Tongue (tissue), 1 donor: ENCODE measurements at regions not wholly inside any gene's neighbourhood (a gene's known extent, or its start where the extent isn't known, plus 50 kb on each side); places are given as distances from the start of the nearest gene placed in this dataset.

Experiments
- DNase-seq: peaks from one replicate; pipeline ENCODE4 v3.0.0-alpha.2; 2015

GRCh38 chr7:67764289-67764688 is 767.7 kb downstream of the TYW1 start:
- no peak for DNase-seq

GRCh38 chr7:67765481-67766175 is 769.0 kb downstream of the TYW1 start:
- no peak for DNase-seq

- no peak for DNase-seq
Measured at GRCh38 chr7:67766906-67767410, 770.3 kb downstream of the TYW1 start.

- DNase-seq, result no peak
Measured at GRCh38 chr7:67771846-67772605, 775.4 kb downstream of the TYW1 start.

- DNase-seq, result no peak
Measured at GRCh38 chr7:67773081-67773480, 776.4 kb downstream of the TYW1 start.

GRCh38 chr7:67777119-67777518 is 780.5 kb downstream of the TYW1 start:
- no peak for DNase-seq

- no peak for DNase-seq
Measured at GRCh38 chr7:67781841-67782240, 785.2 kb downstream of the TYW1 start.

GRCh38 chr7:67786021-67786420 is 789.4 kb downstream of the TYW1 start:
- DNase-seq, result no peak

GRCh38 chr7:67788669-67789068 is 792.0 kb downstream of the TYW1 start:
- DNase-seq, result peak; percentile 80

- DNase-seq, result no peak
Measured at GRCh38 chr7:67791918-67792317, 795.3 kb downstream of the TYW1 start.

GRCh38 chr7:67794544-67794943 is 797.9 kb downstream of the TYW1 start:
- DNase-seq, result no peak

GRCh38 chr7:67803789-67804188 is 807.2 kb downstream of the TYW1 start:
- no peak for DNase-seq

GRCh38 chr7:67805921-67806471 is 809.4 kb downstream of the TYW1 start:
- DNase-seq, result no peak

GRCh38 chr7:67807826-67808225 is 811.2 kb downstream of the TYW1 start:
- DNase-seq, result peak; percentile 35

GRCh38 chr7:67809586-67809985 is 813.0 kb downstream of the TYW1 start:
- no peak for DNase-seq

- no peak for DNase-seq
Measured at GRCh38 chr7:67813621-67814292, 817.1 kb downstream of the TYW1 start.

GRCh38 chr7:67817481-67817880 is 820.8 kb downstream of the TYW1 start:
- no peak for DNase-seq

- peak; percentile 18 for DNase-seq
Measured at GRCh38 chr7:67821116-67821515, 824.5 kb downstream of the TYW1 start.

GRCh38 chr7:67823345-67823744 is 826.7 kb downstream of the TYW1 start:
- peak; percentile 15 for DNase-seq

GRCh38 chr7:67825356-67825755 is 828.7 kb downstream of the TYW1 start:
- no peak for DNase-seq

GRCh38 chr7:67841896-67842295 is 845.3 kb downstream of the TYW1 start:
- DNase-seq, result no peak

GRCh38 chr7:67842571-67842970 is 845.9 kb downstream of the TYW1 start:
- DNase-seq, result no peak
